ENCODE measurements at regions not wholly inside any gene's neighbourhood (a gene's known extent, or its start where the extent isn't known, plus 50 kb on each side); places are given as distances from the start of the nearest gene placed in this dataset.

DNA sequence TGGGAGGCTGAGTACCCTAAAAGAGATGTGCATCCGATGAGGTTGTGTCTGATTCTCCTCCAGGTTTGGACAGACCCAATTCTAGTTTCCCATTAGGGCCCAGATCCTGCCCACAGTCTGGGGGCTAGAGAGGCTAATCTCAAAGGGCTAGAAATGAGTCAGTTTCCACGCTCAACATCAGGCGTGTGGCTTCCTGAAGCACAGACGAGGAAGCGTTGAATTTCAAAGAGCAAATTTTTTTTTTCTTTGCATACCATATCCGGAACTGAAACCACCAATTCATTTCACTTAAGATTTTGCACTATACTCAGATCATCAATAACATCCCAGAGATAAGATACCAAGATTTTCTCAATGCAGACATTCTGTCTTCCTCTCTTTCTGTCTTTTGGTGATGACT, 173.8 kb upstream of the BCL6 start:
- TF ChIP-seq, protein P1, sequence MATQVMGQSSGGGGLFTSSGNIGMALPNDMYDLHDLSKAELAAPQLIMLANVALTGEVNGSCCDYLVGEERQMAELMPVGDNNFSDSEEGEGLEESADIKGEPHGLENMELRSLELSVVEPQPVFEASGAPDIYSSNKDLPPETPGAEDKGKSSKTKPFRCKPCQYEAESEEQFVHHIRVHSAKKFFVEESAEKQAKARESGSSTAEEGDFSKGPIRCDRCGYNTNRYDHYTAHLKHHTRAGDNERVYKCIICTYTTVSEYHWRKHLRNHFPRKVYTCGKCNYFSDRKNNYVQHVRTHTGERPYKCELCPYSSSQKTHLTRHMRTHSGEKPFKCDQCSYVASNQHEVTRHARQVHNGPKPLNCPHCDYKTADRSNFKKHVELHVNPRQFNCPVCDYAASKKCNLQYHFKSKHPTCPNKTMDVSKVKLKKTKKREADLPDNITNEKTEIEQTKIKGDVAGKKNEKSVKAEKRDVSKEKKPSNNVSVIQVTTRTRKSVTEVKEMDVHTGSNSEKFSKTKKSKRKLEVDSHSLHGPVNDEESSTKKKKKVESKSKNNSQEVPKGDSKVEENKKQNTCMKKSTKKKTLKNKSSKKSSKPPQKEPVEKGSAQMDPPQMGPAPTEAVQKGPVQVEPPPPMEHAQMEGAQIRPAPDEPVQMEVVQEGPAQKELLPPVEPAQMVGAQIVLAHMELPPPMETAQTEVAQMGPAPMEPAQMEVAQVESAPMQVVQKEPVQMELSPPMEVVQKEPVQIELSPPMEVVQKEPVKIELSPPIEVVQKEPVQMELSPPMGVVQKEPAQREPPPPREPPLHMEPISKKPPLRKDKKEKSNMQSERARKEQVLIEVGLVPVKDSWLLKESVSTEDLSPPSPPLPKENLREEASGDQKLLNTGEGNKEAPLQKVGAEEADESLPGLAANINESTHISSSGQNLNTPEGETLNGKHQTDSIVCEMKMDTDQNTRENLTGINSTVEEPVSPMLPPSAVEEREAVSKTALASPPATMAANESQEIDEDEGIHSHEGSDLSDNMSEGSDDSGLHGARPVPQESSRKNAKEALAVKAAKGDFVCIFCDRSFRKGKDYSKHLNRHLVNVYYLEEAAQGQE (IDR thresholded peaks at IDR 0.05; ENCODE audit: insufficient read depth in 1 of 2, low read depth in 2 of 2, low read length in 2 of 2) = no peak
- TF ChIP-seq POLR2AphosphoS5 (IDR thresholded peaks at IDR 0.05; ENCODE audit: low read depth, low read length) = no peak

Data from PFSK-1 (cell line).